LHCN-M2 (cell line): ENCODE measurements at regions not wholly inside any gene's neighbourhood (a gene's known extent, or its start where the extent isn't known, plus 50 kb on each side); places are given as distances from the start of the nearest gene placed in this dataset.

Experiments
- DNase-seq: peaks from one replicate; pipeline ENCODE4 v3.0.0-alpha.2; 2012; ENCODE audit warnings: low read depth

GRCh38 chr10:130989670-130990232 is 321.8 kb downstream of the TCERG1L start:
- DNase-seq = no peak

- DNase-seq = no peak
Measured at GRCh38 chr10:130990486-130990885, 321.0 kb downstream of the TCERG1L start.

GRCh38 chr10:130992802-130993523 is 318.6 kb downstream of the TCERG1L start:
- DNase-seq = no peak

GRCh38 chr10:130993612-130994011 is 317.9 kb downstream of the TCERG1L start:
- no peak for DNase-seq

GRCh38 chr10:130994191-130994590 is 317.3 kb downstream of the TCERG1L start:
- no peak for DNase-seq

GRCh38 chr10:130994845-130995244 is 316.7 kb downstream of the TCERG1L start:
- no peak for DNase-seq

- DNase-seq = no peak
Measured at GRCh38 chr10:130997267-130998045, 314.1 kb downstream of the TCERG1L start.

- DNase-seq = no peak
Measured at GRCh38 chr10:130998046-130998435, 313.5 kb downstream of the TCERG1L start.

GRCh38 chr10:130998642-130999041 is 312.9 kb downstream of the TCERG1L start:
- DNase-seq = no peak

- no peak for DNase-seq
Measured at GRCh38 chr10:130999376-131000202, 311.9 kb downstream of the TCERG1L start.

- no peak for DNase-seq
Measured at GRCh38 chr10:131000244-131000643, 311.3 kb downstream of the TCERG1L start.

- no peak for DNase-seq
Measured at GRCh38 chr10:131000743-131001142, 310.8 kb downstream of the TCERG1L start.

GRCh38 chr10:131001438-131001837 is 310.1 kb downstream of the TCERG1L start:
- DNase-seq = no peak

GRCh38 chr10:131002031-131002861 is 309.3 kb downstream of the TCERG1L start:
- no peak for DNase-seq

GRCh38 chr10:131003455-131003854 is 308.1 kb downstream of the TCERG1L start:
- no peak for DNase-seq

GRCh38 chr10:131004276-131004675 is 307.2 kb downstream of the TCERG1L start:
- DNase-seq = no peak

GRCh38 chr10:131006458-131007256 is 304.9 kb downstream of the TCERG1L start:
- DNase-seq = no peak

GRCh38 chr10:131009791-131010190 is 301.7 kb downstream of the TCERG1L start:
- no peak for DNase-seq

- no peak for DNase-seq
Measured at GRCh38 chr10:131010965-131011575, 300.5 kb downstream of the TCERG1L start.
